Erythroblast (primary cell): ENCODE measurements at regions not wholly inside any gene's neighbourhood (a gene's known extent, or its start where the extent isn't known, plus 50 kb on each side); places are given as distances from the start of the nearest gene placed in this dataset.

Experiments
- DNase-seq, 2 experiments: peaks; one replicate each; lab custom pipeline; 2025; lab: John Stamatoyannopoulos, UW
- GATA1 ChIP-seq: IDR thresholded peaks from 2 replicates; pipeline ENCODE4 v1.6.1; 2011; ENCODE audit warnings: low read depth, mild to moderate bottlenecking, control low read depth, low read length, moderate library complexity
- POLR2A ChIP-seq: IDR thresholded peaks from 2 replicates; pipeline ENCODE4 v1.6.1; 2011; ENCODE audit warnings: mild to moderate bottlenecking, low read length

DNA sequence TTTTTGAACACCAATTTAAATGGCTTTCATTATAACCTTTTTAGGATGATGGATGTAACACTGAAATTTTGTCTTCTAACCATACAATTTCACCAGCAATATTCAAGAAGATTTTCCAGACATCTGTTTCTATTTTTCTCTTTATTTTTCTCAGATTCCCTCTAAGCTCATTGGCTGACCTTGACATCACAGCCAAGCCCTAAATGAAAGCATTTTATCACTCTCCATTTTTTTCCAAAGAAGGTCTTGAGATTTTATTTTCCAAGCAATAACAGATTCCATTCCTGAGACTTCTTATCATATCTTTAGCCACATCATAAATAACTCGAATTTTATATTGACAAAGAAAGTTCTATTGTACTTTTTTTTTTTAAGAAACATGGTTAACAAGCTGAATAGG is 392.6 kb upstream of the THBS1 start:
- TF ChIP-seq POLR2A (no peak), GATA1 (no peak)
- no peak for DNase-seq

DNA sequence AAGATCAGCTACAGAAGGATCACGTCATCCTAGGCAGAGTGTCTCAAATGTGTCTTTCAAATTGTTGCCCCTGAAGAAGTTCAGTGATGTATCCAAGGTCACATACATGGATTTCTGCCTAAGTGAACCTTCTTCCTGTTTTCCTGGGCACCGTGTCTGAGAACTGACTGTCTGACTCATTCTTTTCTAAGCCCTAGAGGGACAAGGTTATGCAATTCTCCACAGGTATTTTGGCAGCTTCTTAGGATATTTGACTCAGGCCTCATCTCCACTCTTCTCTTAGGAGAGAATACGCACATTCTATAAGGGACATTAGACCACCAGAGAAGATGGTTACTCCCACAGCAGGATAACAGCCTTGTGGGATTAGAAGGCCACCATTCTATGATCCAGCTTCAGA is 391.9 kb upstream of the THBS1 start:
- no peak for DNase-seq
- TF ChIP-seq POLR2A (no peak), GATA1 (no peak)

DNA sequence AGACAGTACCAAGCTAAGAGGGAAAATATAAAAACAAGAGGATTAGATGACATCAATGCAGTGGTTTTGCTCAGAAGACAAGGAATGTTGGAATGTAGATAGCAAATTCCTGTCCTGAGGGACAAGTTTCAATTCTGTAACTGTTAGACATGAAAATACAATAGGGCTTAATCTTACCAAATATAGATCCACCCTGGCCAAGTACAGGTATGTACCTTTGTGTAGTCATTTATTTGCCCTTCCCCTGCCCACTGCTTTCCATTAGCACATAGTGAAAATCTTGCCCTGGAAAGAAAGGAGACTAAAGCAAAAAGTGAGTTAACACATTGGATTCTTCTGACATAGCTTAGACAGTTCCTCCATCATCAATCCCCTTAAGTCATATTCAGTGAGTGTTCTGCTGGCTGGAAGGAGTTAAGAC is 389.0 kb upstream of the THBS1 start:
- DNase-seq = no peak
- TF ChIP-seq GATA1 = no peak
- no peak for TF ChIP-seq POLR2A

DNA sequence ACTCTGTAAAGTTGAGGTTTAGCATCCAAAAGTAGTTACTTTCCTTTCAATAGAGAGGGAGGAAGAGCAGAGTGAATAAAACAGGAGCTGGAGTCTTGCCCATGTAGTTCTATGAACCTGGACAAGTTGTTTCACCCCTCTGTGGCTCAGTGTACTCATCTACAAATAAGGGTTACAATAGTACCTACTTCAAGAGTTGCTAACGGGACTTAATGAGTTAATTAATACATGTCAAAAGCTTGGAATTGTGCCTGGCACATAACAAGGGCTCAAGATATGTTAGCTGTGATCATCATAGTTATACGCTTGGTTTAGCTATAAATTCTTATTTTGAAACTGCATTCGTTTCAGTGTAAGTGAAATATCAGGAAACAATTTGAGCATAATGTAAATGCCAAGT is 388.5 kb upstream of the THBS1 start:
- DNase-seq = no peak
- TF ChIP-seq POLR2A = no peak
- TF ChIP-seq GATA1 = no peak

DNA sequence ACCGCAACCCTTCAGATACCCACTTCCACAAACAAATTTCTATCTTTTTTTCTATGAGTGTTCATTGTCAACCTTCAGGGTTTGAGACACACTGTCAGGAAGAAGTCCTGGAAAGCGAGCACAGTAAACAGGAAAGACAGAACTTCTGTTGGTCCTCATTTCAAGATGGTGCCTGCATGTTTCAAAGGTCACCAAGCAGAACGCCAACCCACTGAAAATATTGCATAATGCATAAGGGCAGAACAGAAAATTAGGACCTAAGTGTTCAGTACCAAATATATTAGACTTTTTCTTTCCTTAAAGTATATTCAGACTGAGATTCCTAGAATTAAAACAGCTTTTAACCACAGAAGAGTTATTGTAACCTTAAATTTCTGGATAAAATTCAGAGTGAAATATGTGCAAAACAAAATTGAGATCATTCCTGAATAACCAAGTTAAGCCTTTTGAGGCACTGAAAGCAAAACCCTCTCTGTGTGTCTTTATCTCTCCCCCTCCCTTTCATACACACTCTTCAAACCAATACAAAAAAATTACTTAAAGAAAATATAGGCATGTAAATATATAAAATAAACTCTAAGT is 387.8 kb upstream of the THBS1 start:
- TF ChIP-seq GATA1 = no peak
- TF ChIP-seq POLR2A = no peak
- no peak for DNase-seq

DNA sequence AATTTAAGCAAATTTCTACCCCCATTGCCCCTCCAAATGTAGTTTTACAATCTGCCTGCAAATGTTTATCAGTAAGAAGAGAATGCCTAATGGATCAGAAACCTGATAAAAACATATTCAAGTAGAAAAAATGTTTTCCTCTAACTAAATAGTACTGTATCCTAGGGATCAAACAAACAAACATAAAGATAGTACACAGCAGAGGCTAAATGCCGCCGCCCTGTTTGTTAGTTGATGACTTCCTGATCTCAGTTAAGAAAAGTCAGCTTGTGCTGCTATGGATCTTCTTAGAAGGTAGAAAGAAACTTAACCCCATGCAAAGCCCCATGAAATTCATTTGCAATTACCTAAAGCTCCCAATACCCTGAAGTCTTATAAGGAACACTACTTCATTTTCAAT is 387.3 kb upstream of the THBS1 start:
- TF ChIP-seq POLR2A = no peak

DNA sequence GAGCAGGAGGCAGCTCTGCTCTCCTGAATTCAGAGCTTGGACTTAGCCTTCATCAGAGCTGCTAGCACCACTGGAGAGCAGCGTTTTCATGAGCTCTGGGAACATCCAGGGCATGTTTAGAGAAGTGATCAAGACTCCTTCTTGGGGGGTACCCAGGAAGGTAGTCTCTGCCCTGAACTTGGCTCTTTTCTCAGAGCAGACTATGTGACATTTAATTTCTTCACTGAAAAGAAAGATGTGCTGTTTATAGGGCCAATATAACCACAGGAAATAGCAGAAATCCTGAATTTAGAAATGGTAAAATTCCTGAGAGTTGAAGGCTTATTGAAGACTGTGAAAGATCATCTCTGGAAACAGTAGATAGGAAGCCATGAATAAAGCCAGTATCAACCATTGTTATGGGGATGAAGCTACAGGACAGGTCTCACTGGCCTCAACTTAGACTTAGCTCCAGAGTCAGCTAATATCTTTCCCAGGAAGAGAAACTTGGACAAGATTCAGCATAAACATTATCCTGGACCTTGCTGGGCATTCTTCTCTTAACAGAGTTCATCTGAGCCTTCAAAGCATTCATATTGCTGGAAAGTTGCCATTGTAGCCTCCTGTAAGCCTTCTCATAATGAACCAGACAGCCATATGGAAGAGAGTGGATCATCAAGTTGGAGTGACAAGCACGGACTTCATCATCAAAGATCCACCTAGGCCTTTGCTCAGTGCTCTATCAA is 386.6 kb upstream of the THBS1 start:
- TF ChIP-seq POLR2A = no peak
- TF ChIP-seq GATA1 = no peak
- no peak for DNase-seq

More for the DNA sequence above, 387.3 kb upstream of the THBS1 start:
- DNase-seq = no peak

DNA sequence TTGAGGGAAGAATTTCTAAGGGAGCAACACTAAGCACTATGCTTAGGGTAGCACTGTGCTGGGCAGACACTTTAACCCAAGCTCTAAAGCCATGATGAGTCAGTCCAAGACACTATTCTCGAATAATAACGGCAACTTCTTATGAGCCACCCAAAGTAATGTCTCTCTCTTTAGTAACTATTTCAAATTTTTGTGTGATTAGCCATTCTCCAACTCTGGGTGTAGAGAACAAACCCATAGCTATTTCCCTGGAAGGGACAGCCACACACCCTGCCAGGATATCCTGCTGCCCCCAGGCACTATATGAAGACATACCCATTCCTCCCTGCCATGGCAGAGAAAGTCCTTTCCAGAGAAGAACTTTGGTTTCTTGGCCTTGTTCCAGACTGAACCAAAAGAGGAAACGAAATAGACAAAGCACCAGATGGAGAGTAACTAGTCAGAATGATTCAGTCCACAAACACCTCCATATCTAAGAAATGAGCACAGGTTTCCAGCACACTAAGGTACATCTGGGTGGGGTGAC is 384.9 kb upstream of the THBS1 start:
- no peak for DNase-seq
- no peak for TF ChIP-seq GATA1
- TF ChIP-seq POLR2A = no peak

DNA sequence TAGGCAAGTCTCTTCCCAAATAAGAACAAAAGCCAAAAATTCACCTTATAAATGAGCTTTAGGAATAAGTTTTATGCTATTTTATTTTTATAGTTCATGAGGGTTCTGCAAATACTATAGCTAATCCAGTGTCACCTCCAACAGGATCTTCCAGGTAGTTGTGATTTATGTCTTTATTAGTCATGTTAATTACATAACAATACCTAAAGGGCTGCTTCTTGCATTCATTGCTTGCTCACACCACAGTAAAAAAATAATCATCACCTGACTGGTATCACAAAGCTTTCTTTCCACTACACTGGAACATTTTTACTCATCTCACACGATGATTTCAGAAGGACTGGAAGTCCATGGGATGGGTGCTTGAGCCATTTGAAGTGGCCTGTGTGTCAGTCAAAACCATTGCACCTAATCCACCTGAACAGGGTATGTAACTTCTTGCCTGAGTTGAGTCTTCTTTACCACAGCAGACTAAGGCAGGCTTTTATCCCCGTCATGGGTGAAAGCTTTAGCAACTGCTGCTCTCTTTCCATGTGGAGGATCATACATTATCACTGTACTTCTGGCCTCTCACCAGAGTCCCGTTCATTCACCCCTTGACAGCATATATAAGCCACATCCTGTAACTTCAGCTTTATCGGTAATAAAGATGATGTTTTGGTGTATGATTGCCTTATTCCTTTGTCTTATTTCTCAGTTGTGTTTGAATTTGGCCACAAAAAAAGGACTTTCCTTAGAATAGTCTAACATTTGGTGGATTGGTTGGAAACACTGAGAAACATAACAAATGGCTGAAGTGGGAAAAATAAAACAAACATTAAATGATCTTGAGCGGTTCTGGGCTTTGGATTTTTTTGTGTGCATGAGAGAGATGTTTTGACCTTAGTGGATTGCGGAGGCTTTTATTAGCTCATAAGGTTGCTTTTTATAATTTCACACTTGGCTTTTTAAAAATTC is 382.6 kb upstream of the THBS1 start:
- no peak for DNase-seq
- TF ChIP-seq POLR2A = no peak
- no peak for TF ChIP-seq GATA1

DNA sequence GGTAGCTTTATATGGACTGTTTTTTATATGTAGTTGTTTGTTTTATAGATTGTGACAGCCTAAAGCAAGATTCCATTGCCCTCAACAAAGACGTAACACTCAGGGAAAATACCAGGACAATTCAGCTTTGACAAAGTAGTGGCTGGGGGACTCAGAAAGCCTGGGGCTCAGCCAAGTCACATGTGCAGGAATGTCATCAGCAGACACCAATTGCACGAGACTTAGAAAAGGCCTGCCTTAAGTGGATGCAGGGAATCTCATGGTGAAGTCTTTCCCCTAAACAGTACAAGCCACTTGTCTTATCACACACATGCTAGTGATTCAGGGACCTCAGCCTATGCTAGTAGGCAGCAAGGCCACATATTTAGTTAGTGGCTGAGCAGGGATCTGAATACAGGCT is 381.8 kb upstream of the THBS1 start:
- DNase-seq = no peak
- TF ChIP-seq GATA1 = no peak
- TF ChIP-seq POLR2A = no peak

DNA sequence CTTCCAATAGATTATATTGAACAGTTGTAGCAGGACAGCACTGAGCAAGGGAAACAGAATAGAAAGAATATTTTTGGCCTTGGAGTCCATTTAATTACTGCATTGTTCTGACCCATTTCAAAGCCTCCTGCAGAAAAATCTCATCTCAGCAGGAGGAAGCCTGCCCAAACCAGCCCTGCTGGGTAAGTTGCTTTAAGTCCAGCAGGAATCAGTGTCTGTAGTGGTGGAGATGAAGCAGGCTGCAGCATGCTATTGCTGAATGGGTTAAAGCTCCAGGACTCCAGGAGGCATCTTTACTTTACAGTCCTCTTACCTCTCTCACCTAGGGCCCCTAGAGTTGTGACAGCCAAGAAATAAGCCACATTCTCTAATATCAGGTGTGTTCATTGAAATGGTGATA is 380.3 kb upstream of the THBS1 start:
- TF ChIP-seq GATA1 (no peak), POLR2A (no peak)

DNA sequence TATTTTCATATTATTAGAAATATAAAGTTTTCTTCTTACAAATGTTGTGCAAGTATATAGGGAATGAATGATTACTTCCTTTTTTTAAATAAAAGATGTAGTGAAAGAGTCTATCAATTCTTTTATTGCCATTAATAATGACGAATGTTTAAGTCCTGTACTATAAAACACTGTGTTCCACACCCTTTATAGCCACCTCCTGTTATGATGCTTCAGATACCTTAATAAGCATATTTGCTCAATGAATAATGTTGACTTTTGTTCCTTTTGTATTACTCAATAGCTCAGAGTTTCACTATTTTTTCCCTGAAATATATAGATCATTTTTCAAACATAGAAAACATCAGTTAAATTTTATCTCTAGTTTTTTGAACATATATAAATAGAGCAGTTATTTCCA is 378.2 kb upstream of the THBS1 start:
- TF ChIP-seq GATA1 = no peak
- no peak for TF ChIP-seq POLR2A
- DNase-seq = no peak

More for the DNA sequence above, 380.3 kb upstream of the THBS1 start:
- no peak for DNase-seq

DNA sequence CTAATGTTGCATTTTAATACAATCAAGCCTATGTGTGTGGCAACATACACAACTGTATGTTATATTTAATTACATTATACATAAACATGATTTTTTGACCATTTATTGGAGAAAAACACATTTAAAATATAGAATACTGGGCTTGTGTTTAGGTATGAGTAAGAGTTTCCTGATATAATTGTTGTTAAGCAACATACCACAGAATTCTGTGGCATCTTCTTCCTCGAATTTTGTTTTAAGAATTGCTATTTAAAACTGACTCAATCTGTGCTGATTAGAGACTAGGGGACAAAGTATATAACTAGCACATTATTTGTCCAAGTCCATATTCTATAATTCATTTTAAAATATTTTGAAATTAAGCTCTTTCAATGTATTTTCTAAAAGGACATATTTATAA is 376.8 kb upstream of the THBS1 start:
- no peak for DNase-seq
- TF ChIP-seq GATA1 = no peak
- TF ChIP-seq POLR2A = no peak

DNA sequence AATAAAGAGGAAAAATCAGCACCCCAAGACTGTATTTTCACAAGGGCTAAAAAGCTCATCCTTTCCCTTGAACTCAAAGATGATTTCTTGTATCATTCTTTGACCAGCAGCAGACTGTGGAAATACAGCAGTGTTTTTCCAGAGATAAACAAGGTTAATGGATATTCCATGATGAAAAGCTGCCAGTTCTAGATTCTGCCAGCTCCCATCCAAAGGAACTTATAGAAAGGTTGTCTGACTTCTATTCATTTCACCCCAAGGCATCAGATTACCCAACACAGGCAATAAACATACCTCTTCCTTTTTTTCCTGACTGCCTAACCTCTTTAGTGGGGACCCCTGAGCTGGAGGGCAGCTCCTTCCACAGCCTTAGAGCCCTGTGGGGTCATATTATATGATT is 375.8 kb upstream of the THBS1 start:
- DNase-seq = no peak

More for the DNA sequence above, 375.8 kb upstream of the THBS1 start:
- TF ChIP-seq GATA1 = no peak
- TF ChIP-seq POLR2A = no peak
